IMR-90 (cell line): ENCODE measurements at regions not wholly inside any gene's neighbourhood (a gene's known extent, or its start where the extent isn't known, plus 50 kb on each side); places are given as distances from the start of the nearest gene placed in this dataset.

Experiments
- ATAC-seq: fragments of 200-7000 bp; cut with Tn5 transposase; 2 replicates; pipeline ENCODE4 v1.9.1; 2020; ENCODE audit warnings: low read depth, mild to moderate bottlenecking, moderate library complexity
- BruUV-seq: library from RNA; stranded (reverse); fragments of 400-500 nt; replicated peaks from 2 replicates; lab custom pipeline; 2021; lab: Mats Ljungman, UMichigan
- CTCF ChIA-PET: fragments of 300-600 bp; formaldehyde crosslinking; extraction: SDS; loops from one replicate; lab custom pipeline; 2021; ENCODE audit warnings: antibody characterized with exemption; lab: Yijun Ruan, JAX
- POLR2A ChIA-PET: fragments of 300-600 bp; sonication (Branson Sonifier 250); formaldehyde crosslinking; loops from one replicate; lab custom pipeline; 2022; ENCODE audit warnings: antibody characterized with exemption; ENCODE audit not compliant: unreplicated experiment; lab: Charles Lee
- DNase-seq: peaks from one replicate; pipeline ENCODE4 v3.0.0; 2013
- H2AFZ ChIP-seq: replicated peaks from 2 replicates; pipeline ENCODE3; 2013; ENCODE audit warnings: low read length, mild to moderate bottlenecking; ENCODE audit not compliant: poor library complexity
- H2AK5ac ChIP-seq: 2 replicates; pipeline ENCODE4 v1.6.1; 2013; ENCODE audit warnings: low read depth, low read length, inconsistent platforms
- H2AK9ac ChIP-seq: replicated peaks from 2 replicates; pipeline ENCODE3; 2013; ENCODE audit warnings: mild to moderate bottlenecking, low read depth, low read length, moderate library complexity; ENCODE audit not compliant: poor library complexity
- H2BK120ac ChIP-seq: 2 replicates; pipeline ENCODE4 v1.6.1; 2013; ENCODE audit warnings: low read depth, low read length, inconsistent platforms
- H2BK15ac ChIP-seq: 3 replicates; pipeline ENCODE4 v1.6.1; 2013; ENCODE audit warnings: low read depth, low read length, inconsistent platforms
- H2BK20ac ChIP-seq: 2 replicates; pipeline ENCODE4 v1.6.1; 2013; ENCODE audit warnings: low read depth, mild to moderate bottlenecking, inconsistent platforms, low read length, moderate library complexity
- H2BK5ac ChIP-seq: 2 replicates; pipeline ENCODE4 v1.6.1; 2013; ENCODE audit warnings: mild to moderate bottlenecking, low read depth, low read length, inconsistent platforms; ENCODE audit not compliant: poor library complexity, severe bottlenecking
- H3K14ac ChIP-seq: replicated peaks from 2 replicates; pipeline ENCODE4 v1.6.1; 2013; ENCODE audit warnings: low read depth, low read length, inconsistent platforms
- H3K18ac ChIP-seq: 2 replicates; pipeline ENCODE4 v1.6.1; 2013; ENCODE audit warnings: low read depth, low read length, control low read depth
- H3K23ac ChIP-seq: 2 replicates; pipeline ENCODE4 v1.6.1; 2013; ENCODE audit warnings: low read depth, low read length, inconsistent platforms
- H3K27ac ChIP-seq: 2 replicates; pipeline ENCODE4 v1.5.1; 2013; ENCODE audit warnings: mild to moderate bottlenecking, control low read depth, low read length; ENCODE audit not compliant: insufficient read depth
- H3K27me3 ChIP-seq: 2 replicates; pipeline ENCODE4 v1.6.1; 2013; ENCODE audit warnings: low read length; ENCODE audit not compliant: control insufficient read depth, insufficient read depth
- H3K36me3 ChIP-seq: 2 replicates; pipeline ENCODE4 v1.6.1; 2013; ENCODE audit warnings: low read length, mixed read lengths; ENCODE audit not compliant: control insufficient read depth, insufficient read depth
- H3K4ac ChIP-seq: 2 replicates; pipeline ENCODE4 v1.6.1; 2013; ENCODE audit warnings: low read depth, low read length, inconsistent platforms
- H3K4me1 ChIP-seq: 2 replicates; pipeline ENCODE4 v1.6.1; 2013; ENCODE audit warnings: low read length, mixed read lengths; ENCODE audit not compliant: control insufficient read depth, insufficient read depth
- H3K4me2 ChIP-seq: 2 replicates; pipeline ENCODE4 v1.6.1; 2013; ENCODE audit warnings: low read depth, mild to moderate bottlenecking, control low read depth, low read length, moderate library complexity
- H3K4me3 ChIP-seq: 2 replicates; pipeline ENCODE4 v1.5.1; 2013; ENCODE audit warnings: low read depth, mild to moderate bottlenecking, control low read depth, low read length, moderate library complexity; ENCODE audit not compliant: insufficient read depth
- H3K56ac ChIP-seq: 2 replicates; pipeline ENCODE4 v1.6.1; 2013; ENCODE audit warnings: low read length, inconsistent platforms; ENCODE audit not compliant: insufficient read depth; ENCODE audit errors: extremely low read depth
- H3K79me1 ChIP-seq, 2 experiments: 2 replicates each; pipeline ENCODE4 v1.6.1; 2013; ENCODE audit warnings: low read length in 2 of 2, inconsistent platforms in 1 of 2, low read depth in 1 of 2
- H3K9ac ChIP-seq: 2 replicates; pipeline ENCODE4 v1.6.1; 2013; ENCODE audit warnings: low read depth, low read length, control low read depth
- H3K9me1 ChIP-seq: 2 replicates; pipeline ENCODE4 v1.6.1; 2013; ENCODE audit warnings: low read length, inconsistent platforms; ENCODE audit not compliant: insufficient read depth
- H3K9me3 ChIP-seq: 2 replicates; pipeline ENCODE4 v1.6.1; 2013; ENCODE audit warnings: low read length; ENCODE audit not compliant: control insufficient read depth, insufficient read depth
- H4K20me1 ChIP-seq: 2 replicates; pipeline ENCODE4 v1.6.1; 2013; ENCODE audit warnings: low read length, inconsistent platforms; ENCODE audit not compliant: insufficient read depth
- H4K5ac ChIP-seq: 2 replicates; pipeline ENCODE4 v1.6.1; 2013; ENCODE audit warnings: mild to moderate bottlenecking, low read depth, low read length, control low read depth
- H4K8ac ChIP-seq, 2 experiments: 2 replicates each; pipeline ENCODE4 v1.6.1; 2013; ENCODE audit warnings: low read depth in 2 of 2, low read length in 2 of 2, control low read depth in 1 of 2, inconsistent platforms in 1 of 2
- H4K91ac ChIP-seq: 2 replicates; pipeline ENCODE4 v1.6.1; 2013; ENCODE audit warnings: low read depth, low read length, inconsistent platforms; ENCODE audit not compliant: insufficient read depth
- CEBPB ChIP-seq: IDR thresholded peaks from 2 replicates; pipeline ENCODE4 v1.6.1; 2012; ENCODE audit warnings: low read depth, low read length, improper control_type of control experiment
- CTCF ChIP-seq: conservative IDR thresholded peaks from 2 replicates; pipeline ENCODE4 v1.5.1; 2012; ENCODE audit warnings: mild to moderate bottlenecking, low read depth, low read length, improper control_type of control experiment
- FOS ChIP-seq: fragments of 150-350 bp; IDR thresholded peaks from 2 replicates; pipeline ENCODE4 v1.6.1; 2016; ENCODE audit warnings: low read depth, low read length
- MAZ ChIP-seq: IDR thresholded peaks from 2 replicates; pipeline ENCODE4 v1.6.1; 2012; ENCODE audit warnings: low read depth, mild to moderate bottlenecking, low read length, improper control_type of control experiment, moderate library complexity, borderline replicate concordance
- MXI1 ChIP-seq: IDR thresholded peaks from 2 replicates; pipeline ENCODE4 v1.6.1; 2012; ENCODE audit warnings: low read depth, mild to moderate bottlenecking, low read length, moderate library complexity, borderline replicate concordance
- RCOR1 ChIP-seq: IDR thresholded peaks from 2 replicates; pipeline ENCODE4 v1.6.1; 2012; ENCODE audit warnings: mild to moderate bottlenecking, low read length, improper control_type of control experiment; ENCODE audit not compliant: insufficient replicate concordance
- RFX5 ChIP-seq: IDR thresholded peaks from 2 replicates; pipeline ENCODE4 v1.8.0; 2012; ENCODE audit warnings: low read depth, mild to moderate bottlenecking, low read length, moderate library complexity
- SMC3 ChIP-seq: fragments of 150-350 bp; IDR thresholded peaks from 2 replicates; pipeline ENCODE4 v1.6.1; 2016; ENCODE audit warnings: low read depth, mild to moderate bottlenecking, antibody characterized with exemption, low read length, moderate library complexity
- WGBS, 2 experiments: methylation state at CpG; one replicate each; pipeline versions ENCODE4 v1.1.5 to v1.1.7; 2013; ENCODE audit warnings: missing lambda C conversion rate in 2 of 2; ENCODE audit not compliant: insufficient read length in 1 of 2; ENCODE audit errors: extremely low coverage in 2 of 2; 5-methylcytosine and 5-hydroxymethylcytosine counted together
- dilution Hi-C: fragments of 300-500 bp; cut with HindIII; formaldehyde crosslinking; loops from one replicate; pipeline ENCODE4 v1.14.3; 2018; ENCODE audit warnings: low sequenced_read_pairs; ENCODE audit not compliant: unreplicated experiment
- in situ Hi-C: fragments of 300-500 bp; cut with MboI; formaldehyde crosslinking; loops from 3 replicates; pipeline ENCODE4 v1.14.3; 2019; ENCODE audit warnings: low sequenced_read_pairs, inconsistent platforms, mixed read lengths
- intact Hi-C: fragments of 100-400 bp; cut with micrococcal nuclease; formaldehyde crosslinking; loops from 2 replicates; pipeline ENCODE4 v1.10.0; 2022

- Histone ChIP-seq H3K4ac (no peak overlapping the region), H3K9me3 (no peaks in the 10 kb centered on the region), H3K4me3 (no peak overlapping the region), H4K8ac (no peak overlapping the region), H3K79me1 (no peaks in the 10 kb centered on the region), H3K23ac (no peak overlapping the region), H2AK5ac (no peak overlapping the region), H3K14ac (no peak overlapping the region), H2BK5ac (no peak overlapping the region), H3K56ac (no peak overlapping the region), H3K18ac (no peak overlapping the region), H4K20me1 (no peaks in the 10 kb centered on the region), H2BK15ac (no peak overlapping the region), H4K91ac (no peak overlapping the region), H4K5ac (no peak overlapping the region), H2BK20ac (no peak overlapping the region), H2AK9ac (no peak overlapping the region), H3K9me1 (no peaks in the 10 kb centered on the region), H3K4me2 (no peak overlapping the region), H3K4me1 (no peaks in the 10 kb centered on the region), H3K9ac (no peak overlapping the region), H3K27me3 (no peaks in the 10 kb centered on the region), H2BK120ac (no peak overlapping the region), H2AFZ (no peak overlapping the region), H3K27ac (no peak overlapping the region), H3K36me3 (no peaks in the 10 kb centered on the region)
- BruUV-seq, result no TSS peak
- WGBS, 2 experiments, result 85% methylated on average over 3 of the region's 4 CpGs; no CpG with 5 or more reads in 1 of the 2 experiments
- no peak for DNase-seq
- ATAC-seq, result no peak
- dilution Hi-C loops, result no loop called here
- TF ChIP-seq CEBPB (no peak), MXI1 (no peak), CTCF (no peak), MAZ (no peak), RCOR1 (no peak), FOS (no peak), RFX5 (no peak), SMC3 (no peak)
- in situ Hi-C loops, result no loop called here
- intact Hi-C loops, result no loop called here
- POLR2A ChIA-PET, result no interaction called here
- CTCF ChIA-PET, result interaction anchor here (0.6 kb wide), 1 partner anchor 9 kb away, joined by 3 read pairs; no protein-coding TSS in a partner anchor
These were observed 60.5 kb upstream of the MAGEE1 start for GRCh38 chrX:76366972-76367371.
